ENCODE measurements at regions not wholly inside any gene's neighbourhood (a gene's known extent, or its start where the extent isn't known, plus 50 kb on each side); places are given as distances from the start of the nearest gene placed in this dataset.

DNA sequence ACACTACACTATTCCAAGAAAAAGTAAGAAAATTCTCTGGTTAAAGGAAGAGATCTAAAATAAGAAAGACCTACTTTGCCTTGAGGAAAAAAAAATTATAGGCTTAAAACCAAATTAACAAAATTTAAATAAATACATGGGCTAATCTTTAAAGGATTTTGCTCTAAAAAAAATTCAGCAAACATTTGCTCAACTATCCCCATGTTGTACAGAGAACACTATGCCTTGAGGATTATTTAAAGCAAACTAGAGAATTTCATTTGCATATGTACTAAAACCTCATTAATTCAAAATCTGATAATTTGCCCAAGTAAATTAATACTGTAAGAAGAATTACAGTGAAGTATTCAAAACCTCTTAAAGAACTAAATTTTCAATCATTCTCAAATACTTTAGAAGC, 71.6 kb upstream of the KCNIP4 start:
- TF ChIP-seq, protein P1, sequence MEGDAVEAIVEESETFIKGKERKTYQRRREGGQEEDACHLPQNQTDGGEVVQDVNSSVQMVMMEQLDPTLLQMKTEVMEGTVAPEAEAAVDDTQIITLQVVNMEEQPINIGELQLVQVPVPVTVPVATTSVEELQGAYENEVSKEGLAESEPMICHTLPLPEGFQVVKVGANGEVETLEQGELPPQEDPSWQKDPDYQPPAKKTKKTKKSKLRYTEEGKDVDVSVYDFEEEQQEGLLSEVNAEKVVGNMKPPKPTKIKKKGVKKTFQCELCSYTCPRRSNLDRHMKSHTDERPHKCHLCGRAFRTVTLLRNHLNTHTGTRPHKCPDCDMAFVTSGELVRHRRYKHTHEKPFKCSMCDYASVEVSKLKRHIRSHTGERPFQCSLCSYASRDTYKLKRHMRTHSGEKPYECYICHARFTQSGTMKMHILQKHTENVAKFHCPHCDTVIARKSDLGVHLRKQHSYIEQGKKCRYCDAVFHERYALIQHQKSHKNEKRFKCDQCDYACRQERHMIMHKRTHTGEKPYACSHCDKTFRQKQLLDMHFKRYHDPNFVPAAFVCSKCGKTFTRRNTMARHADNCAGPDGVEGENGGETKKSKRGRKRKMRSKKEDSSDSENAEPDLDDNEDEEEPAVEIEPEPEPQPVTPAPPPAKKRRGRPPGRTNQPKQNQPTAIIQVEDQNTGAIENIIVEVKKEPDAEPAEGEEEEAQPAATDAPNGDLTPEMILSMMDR (IDR thresholded peaks at IDR 0.05; ENCODE audit: extremely low read depth in 1 of 2, insufficient read depth in 1 of 2, low read depth in 1 of 2, low read length in 2 of 2), result no peak
- TF ChIP-seq EZH2 (IDR thresholded peaks at IDR 0.05; ENCODE audit: borderline replicate concordance, low read depth, low read length, severe bottlenecking), result no peak
- no peak for TF ChIP-seq POLR2AphosphoS5 (IDR thresholded peaks at IDR 0.05; ENCODE audit: insufficient read depth, low read depth, low read length)
- TF ChIP-seq, protein P2, sequence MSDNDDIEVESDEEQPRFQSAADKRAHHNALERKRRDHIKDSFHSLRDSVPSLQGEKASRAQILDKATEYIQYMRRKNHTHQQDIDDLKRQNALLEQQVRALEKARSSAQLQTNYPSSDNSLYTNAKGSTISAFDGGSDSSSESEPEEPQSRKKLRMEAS (IDR thresholded peaks at IDR 0.05; ENCODE audit: insufficient read depth, insufficient read length), result no peak
- TF ChIP-seq MYC (IDR thresholded peaks at IDR 0.05; ENCODE audit: low read depth, low read length), result no peak

Measured in endothelial cell of umbilical vein (primary cell).